PFSK-1 (cell line): ENCODE measurements at regions not wholly inside any gene's neighbourhood (a gene's known extent, or its start where the extent isn't known, plus 50 kb on each side); places are given as distances from the start of the nearest gene placed in this dataset.

Experiments
- FOXP2 ChIP-seq: optimal IDR thresholded peaks from 2 replicates; pipeline ENCODE3; 2011; ENCODE audit warnings: borderline replicate concordance, control low read depth, inconsistent platforms; ENCODE audit not compliant: insufficient read depth; ENCODE audit errors: extremely low read length, extremely low read depth
- POLR2AphosphoS5 ChIP-seq: IDR thresholded peaks from 2 replicates; pipeline ENCODE4 v1.6.1; 2012; ENCODE audit warnings: low read depth, mild to moderate bottlenecking, control low read depth, low read length, moderate library complexity
- REST ChIP-seq, 2 experiments: IDR thresholded peaks; 2 replicates each; pipeline versions ENCODE4 v1.6.1 to v1.8.0; 2011 to 2012; ENCODE audit warnings: low read depth in 2 of 2, low read length in 2 of 2, control low read depth in 1 of 2, inconsistent platforms in 1 of 2, mild to moderate bottlenecking in 1 of 2, moderate library complexity in 1 of 2; ENCODE audit not compliant: insufficient read depth in 1 of 2
- SIN3A ChIP-seq: IDR thresholded peaks from 2 replicates; pipeline ENCODE4 v1.6.1; 2012; ENCODE audit warnings: mild to moderate bottlenecking, low read length, moderate library complexity, borderline replicate concordance; ENCODE audit not compliant: insufficient read depth
- TAF1 ChIP-seq: IDR thresholded peaks from 2 replicates; pipeline ENCODE4 v1.6.1; 2012; ENCODE audit warnings: low read length, control low read depth, borderline replicate concordance; ENCODE audit not compliant: insufficient read depth

- no peak for TF ChIP-seq REST (IDR thresholded peaks at IDR 0.05; ENCODE audit: insufficient read depth in 1 of 2, low read depth in 2 of 2, low read length in 2 of 2)
- no peak for TF ChIP-seq POLR2AphosphoS5
- no peak for TF ChIP-seq FOXP2
- TF ChIP-seq TAF1 = no peak
- no peak for TF ChIP-seq SIN3A
Measured at GRCh38 chr1:218711884-218712674, 366.9 kb downstream of the TGFB2 start.

- no peak for TF ChIP-seq POLR2AphosphoS5
- TF ChIP-seq SIN3A = no peak
- TF ChIP-seq FOXP2 = no peak
- no peak for TF ChIP-seq TAF1
- no peak for TF ChIP-seq REST (IDR thresholded peaks at IDR 0.05; ENCODE audit: insufficient read depth in 1 of 2, low read depth in 2 of 2, low read length in 2 of 2)
Measured at GRCh38 chr1:218712677-218713076, 367.5 kb downstream of the TGFB2 start.

- TF ChIP-seq FOXP2 (no peak), REST (IDR thresholded peaks at IDR 0.05; ENCODE audit: insufficient read depth in 1 of 2, low read depth in 2 of 2, low read length in 2 of 2) (no peak)
Measured at GRCh38 chr1:218715961-218716669, 371.0 kb downstream of the TGFB2 start.

- TF ChIP-seq POLR2AphosphoS5 = no peak
- no peak for TF ChIP-seq REST (IDR thresholded peaks at IDR 0.05; ENCODE audit: insufficient read depth in 1 of 2, low read depth in 2 of 2, low read length in 2 of 2)
- no peak for TF ChIP-seq TAF1
- TF ChIP-seq SIN3A = no peak
- TF ChIP-seq FOXP2 = no peak
Measured at GRCh38 chr1:218717575-218717974, 372.4 kb downstream of the TGFB2 start.
